Kidney glomerular epithelial cell (primary cell): ENCODE measurements at regions not wholly inside any gene's neighbourhood (a gene's known extent, or its start where the extent isn't known, plus 50 kb on each side); places are given as distances from the start of the nearest gene placed in this dataset.
"Not testable (repeated sequence)": the region's sequence is repeated elsewhere in the genome, so short reads cannot be mapped to it uniquely, and the experiment has no call there.

ENCODE experiments used
- DNase-seq: peaks from one replicate; lab custom pipeline; 2025; lab: John Stamatoyannopoulos, UW

- DNase-seq: no peak
Observed at GRCh38 chr16:75837264-75837663, 111.0 kb upstream of the CPHXL start.

- DNase-seq: no peak
Observed at GRCh38 chr16:75837681-75838080, 111.4 kb upstream of the CPHXL start.

GRCh38 chr16:75841517-75841916 is 115.2 kb upstream of the CPHXL start:
- no peak for DNase-seq

- no peak for DNase-seq
Observed at GRCh38 chr16:75847172-75847571, 120.9 kb upstream of the CPHXL start.

- DNase-seq: no peak
Observed at GRCh38 chr16:75854152-75854551, 127.9 kb upstream of the CPHXL start.

GRCh38 chr16:75860326-75861053 is 134.2 kb upstream of the CPHXL start:
- DNase-seq: no peak

GRCh38 chr16:75861311-75862097 is 135.2 kb upstream of the CPHXL start:
- no peak for DNase-seq

GRCh38 chr16:75862098-75862386 is 135.8 kb upstream of the CPHXL start:
- no peak for DNase-seq

GRCh38 chr16:75864243-75864642 is 138.0 kb upstream of the CPHXL start:
- DNase-seq: no peak

GRCh38 chr16:75865736-75866135 is 139.4 kb upstream of the CPHXL start:
- no peak for DNase-seq

GRCh38 chr16:75868636-75869632 is 142.6 kb upstream of the CPHXL start:
- no peak for DNase-seq

- DNase-seq: not testable (repeated sequence)
Observed at GRCh38 chr16:75881280-75881679, 155.0 kb upstream of the CPHXL start.

GRCh38 chr16:75899163-75899562 is 172.9 kb upstream of the CPHXL start:
- DNase-seq: no peak

- no peak for DNase-seq
Observed at GRCh38 chr16:75908331-75909117, 182.2 kb upstream of the CPHXL start.

- no peak for DNase-seq
Observed at GRCh38 chr16:75909746-75910145, 183.5 kb upstream of the CPHXL start.

GRCh38 chr16:75911896-75912295 is 185.6 kb upstream of the CPHXL start:
- DNase-seq: no peak

GRCh38 chr16:75913958-75914357 is 187.7 kb upstream of the CPHXL start:
- no peak for DNase-seq

- no peak for DNase-seq
Observed at GRCh38 chr16:75916451-75916850, 190.2 kb upstream of the CPHXL start.

- no peak for DNase-seq
Observed at GRCh38 chr16:75918109-75918508, 191.8 kb upstream of the CPHXL start.

GRCh38 chr16:75919664-75920063 is 193.4 kb upstream of the CPHXL start:
- DNase-seq: no peak

- DNase-seq: no peak
Observed at GRCh38 chr16:75921281-75921680, 195.0 kb upstream of the CPHXL start.

- DNase-seq: no peak
Observed at GRCh38 chr16:75922250-75922649, 196.0 kb upstream of the CPHXL start.
